SU-DHL-6 (cell line): ENCODE measurements at regions not wholly inside any gene's neighbourhood (a gene's known extent, or its start where the extent isn't known, plus 50 kb on each side); places are given as distances from the start of the nearest gene placed in this dataset.
"Not testable (repeated sequence)": the region's sequence is repeated elsewhere in the genome, so short reads cannot be mapped to it uniquely, and the experiment has no call there.

Source experiments
- H2AFZ ChIP-seq: fragments of 200-600 bp; sonication (generic); 2 replicates; pipeline ENCODE4 v1.6.1; 2014; ENCODE audit warnings: low read depth, mild to moderate bottlenecking, moderate library complexity, mixed read lengths, antibody characterized with exemption, low read length; ENCODE audit not compliant: severe bottlenecking
- H3F3A ChIP-seq: fragments of 200-600 bp; shearing (Covaris generic); 2 replicates; pipeline ENCODE4 v1.6.0; 2016; ENCODE audit warnings: antibody characterized with exemption, mild to moderate bottlenecking; ENCODE audit not compliant: insufficient read depth
- H3K27ac ChIP-seq: fragments of 200-600 bp; sonication (generic); 2 replicates; pipeline ENCODE4 v1.5.1; 2016; ENCODE audit warnings: low read depth, mild to moderate bottlenecking, low read length, moderate library complexity, mixed read lengths
- H3K27me3 ChIP-seq: fragments of 200-600 bp; sonication (generic), shearing (Covaris generic); 2 replicates; pipeline ENCODE4 v1.6.0; 2014; ENCODE audit warnings: mild to moderate bottlenecking, low read length
- H3K36me3 ChIP-seq: fragments of 200-600 bp; sonication (generic); 2 replicates; pipeline ENCODE4 v1.6.1; 2014; ENCODE audit warnings: mild to moderate bottlenecking, low read length, mixed read lengths
- H3K4me2 ChIP-seq: fragments of 300-600, 200-600 bp; shearing (Covaris generic), sonication (generic); 2 replicates; pipeline ENCODE4 v1.6.0; 2014; ENCODE audit warnings: low read length, low read depth, mild to moderate bottlenecking; ENCODE audit not compliant: poor library complexity, severe bottlenecking
- H3K4me3 ChIP-seq: fragments of 200-600 bp; sonication (generic); 2 replicates; pipeline ENCODE4 v1.5.1; 2014; ENCODE audit warnings: antibody characterized with exemption, low read length, mild to moderate bottlenecking, mixed read lengths; ENCODE audit not compliant: insufficient read depth, poor library complexity, severe bottlenecking
- H3K79me2 ChIP-seq: fragments of 200-600 bp; sonication (generic); 2 replicates; pipeline ENCODE4 v1.6.1; 2014; ENCODE audit warnings: mild to moderate bottlenecking, low read length, moderate library complexity; ENCODE audit not compliant: insufficient read depth
- H3K9ac ChIP-seq: fragments of 200-600 bp; sonication (generic); 2 replicates; pipeline ENCODE4 v1.7.0; 2014; ENCODE audit warnings: mild to moderate bottlenecking, low read length
- H3K9me2 ChIP-seq: fragments of 200-600 bp; sonication (generic); replicated peaks from 2 replicates; pipeline ENCODE4 v1.6.1; 2014; ENCODE audit warnings: low read length; ENCODE audit not compliant: insufficient read depth
- H3K9me3 ChIP-seq: fragments of 200-600 bp; sonication (generic); 2 replicates; pipeline ENCODE4 v1.6.1; 2014; ENCODE audit warnings: low read length, mixed read lengths; ENCODE audit not compliant: insufficient read depth
- H4K20me1 ChIP-seq: fragments of 200-600 bp; sonication (generic); 2 replicates; pipeline ENCODE4 v1.6.1; 2014; ENCODE audit warnings: low read depth, mild to moderate bottlenecking, antibody characterized with exemption, low read length, moderate library complexity, mixed read lengths
- CTCF ChIP-seq: fragments of 200-600 bp; sonication (generic); IDR thresholded peaks from one replicate; pipeline ENCODE4 v1.5.1; 2017; ENCODE audit warnings: antibody characterized with exemption, mild to moderate bottlenecking, low read length, moderate library complexity; ENCODE audit not compliant: insufficient read depth, poor library complexity, severe bottlenecking
- EZH2phosphoT487 ChIP-seq: fragments of 200-600 bp; sonication (generic), shearing (Covaris generic); conservative IDR thresholded peaks from 2 replicates; pipeline ENCODE4 v1.6.1; 2018; ENCODE audit warnings: mild to moderate bottlenecking, antibody characterized with exemption, low read length, moderate library complexity, mixed read lengths

DNA sequence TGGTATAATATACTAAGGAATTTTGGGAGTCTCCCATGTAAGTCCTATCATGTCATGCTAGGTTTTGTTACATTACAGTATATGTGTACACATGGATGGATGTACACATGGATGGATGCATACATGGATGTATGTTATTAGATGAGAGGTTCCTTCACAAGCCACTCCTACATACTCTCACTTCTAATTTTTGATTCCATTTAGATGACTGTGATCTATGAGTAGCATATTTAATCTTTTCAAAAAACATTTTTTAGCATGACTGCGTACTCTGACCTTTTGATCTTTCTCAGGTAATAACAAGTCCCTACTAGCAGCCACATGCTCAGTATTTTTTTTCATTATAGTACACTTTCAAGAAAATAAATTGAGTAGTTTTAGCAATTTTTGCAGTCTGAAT, 441.8 kb downstream of the SLITRK1 start:
- Histone ChIP-seq H3K9ac (no peak overlapping the region), H3K4me3 (no peak overlapping the region), H3K9me3 (no peaks in the 10 kb centered on the region; the same call in 1 of the 2 replicates), H3F3A (no peaks in the 10 kb centered on the region), H2AFZ (no peak overlapping the region), H3K27me3 (no peaks in the 10 kb centered on the region), H3K9me2 (no peaks in the 10 kb centered on the region), H3K27ac (no peak overlapping the region), H3K79me2 (no peaks in the 10 kb centered on the region), H4K20me1 (no peaks in the 10 kb centered on the region), H3K4me2 (no peak overlapping the region), H3K36me3 (no peaks in the 10 kb centered on the region)
- TF ChIP-seq EZH2phosphoT487 (no peak), CTCF (no peak)

DNA sequence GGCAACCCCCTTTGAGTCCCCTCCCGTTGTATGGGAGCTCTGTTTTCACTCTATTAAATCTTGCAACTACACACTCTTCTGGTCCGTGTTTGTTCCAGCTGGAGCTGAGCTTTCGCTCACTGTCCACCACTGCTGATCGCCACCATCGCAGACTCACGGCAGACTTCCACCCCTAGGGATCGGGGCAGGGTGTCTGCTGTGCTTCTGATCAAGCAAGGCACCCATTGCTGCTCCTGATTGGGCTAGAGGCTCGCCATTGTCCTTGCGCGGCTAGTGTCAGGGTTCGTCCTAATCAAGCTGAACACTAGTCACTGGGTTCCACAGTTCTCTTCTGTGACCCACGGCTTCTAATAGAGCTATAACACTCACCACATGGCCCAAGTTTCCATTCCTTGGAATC, 442.8 kb downstream of the SLITRK1 start:
- H3K9me2 ChIP-seq, H3K79me2 ChIP-seq, H3F3A ChIP-seq, H4K20me1 ChIP-seq, H3K9ac ChIP-seq, H3K27ac ChIP-seq, H2AFZ ChIP-seq, H3K9me3 ChIP-seq, H3K36me3 ChIP-seq, H3K27me3 ChIP-seq, H3K4me3 ChIP-seq, H3K4me2 ChIP-seq: not testable (repeated sequence)

- no peaks in the 10 kb centered on the region for H3K36me3 ChIP-seq
- no peaks in the 10 kb centered on the region for H4K20me1 ChIP-seq
- H3K4me3 ChIP-seq = no peak overlapping the region
- no peak overlapping the region for H3K9ac ChIP-seq
- no peaks in the 10 kb centered on the region for H3F3A ChIP-seq
- H3K79me2 ChIP-seq = no peaks in the 10 kb centered on the region
- H2AFZ ChIP-seq = no peak overlapping the region
- H3K9me2 ChIP-seq = no peaks in the 10 kb centered on the region
- no peaks in the 10 kb centered on the region for H3K27me3 ChIP-seq
- no peak overlapping the region for H3K27ac ChIP-seq
- TF ChIP-seq CTCF (no peak), EZH2phosphoT487 (no peak)
- no peaks in the 10 kb centered on the region for H3K9me3 ChIP-seq
- no peak overlapping the region for H3K4me2 ChIP-seq
These were observed 458.4 kb downstream of the SLITRK1 start for GRCh38 chr13:83423861-83424260.

- no peaks in the 10 kb centered on the region for H4K20me1 ChIP-seq
- TF ChIP-seq EZH2phosphoT487 (no peak), CTCF (no peak)
- no peaks in the 10 kb centered on the region for H3K9me3 ChIP-seq
- no peaks in the 10 kb centered on the region for H3K79me2 ChIP-seq
- no peaks in the 10 kb centered on the region for H3K36me3 ChIP-seq
- no peaks in the 10 kb centered on the region for H3K9me2 ChIP-seq
- H3K9ac ChIP-seq = no peak overlapping the region
- H3K27me3 ChIP-seq = no peaks in the 10 kb centered on the region
- H3F3A ChIP-seq = no peaks in the 10 kb centered on the region
- H3K27ac ChIP-seq = no peak overlapping the region
- no peak overlapping the region for H3K4me3 ChIP-seq
- H2AFZ ChIP-seq = no peak overlapping the region
- no peak overlapping the region for H3K4me2 ChIP-seq
These were observed 458.9 kb downstream of the SLITRK1 start for GRCh38 chr13:83423381-83423780.
